Non-pigmented ciliary epithelial cell (primary cell): ENCODE measurements at regions not wholly inside any gene's neighbourhood (a gene's known extent, or its start where the extent isn't known, plus 50 kb on each side); places are given as distances from the start of the nearest gene placed in this dataset.

ENCODE experiments used
- DNase-seq: peaks from one replicate; pipeline ENCODE4 v3.0.0-alpha.2; 2010; ENCODE audit warnings: low read depth

- DNase-seq = no peak
Measured at GRCh38 chr15:95286352-95286880, 1044.1 kb upstream of the NR2F2 start.

- no peak for DNase-seq
Measured at GRCh38 chr15:95287720-95288103, 1042.8 kb upstream of the NR2F2 start.

GRCh38 chr15:95288626-95289025 is 1041.9 kb upstream of the NR2F2 start:
- no peak for DNase-seq

DNA sequence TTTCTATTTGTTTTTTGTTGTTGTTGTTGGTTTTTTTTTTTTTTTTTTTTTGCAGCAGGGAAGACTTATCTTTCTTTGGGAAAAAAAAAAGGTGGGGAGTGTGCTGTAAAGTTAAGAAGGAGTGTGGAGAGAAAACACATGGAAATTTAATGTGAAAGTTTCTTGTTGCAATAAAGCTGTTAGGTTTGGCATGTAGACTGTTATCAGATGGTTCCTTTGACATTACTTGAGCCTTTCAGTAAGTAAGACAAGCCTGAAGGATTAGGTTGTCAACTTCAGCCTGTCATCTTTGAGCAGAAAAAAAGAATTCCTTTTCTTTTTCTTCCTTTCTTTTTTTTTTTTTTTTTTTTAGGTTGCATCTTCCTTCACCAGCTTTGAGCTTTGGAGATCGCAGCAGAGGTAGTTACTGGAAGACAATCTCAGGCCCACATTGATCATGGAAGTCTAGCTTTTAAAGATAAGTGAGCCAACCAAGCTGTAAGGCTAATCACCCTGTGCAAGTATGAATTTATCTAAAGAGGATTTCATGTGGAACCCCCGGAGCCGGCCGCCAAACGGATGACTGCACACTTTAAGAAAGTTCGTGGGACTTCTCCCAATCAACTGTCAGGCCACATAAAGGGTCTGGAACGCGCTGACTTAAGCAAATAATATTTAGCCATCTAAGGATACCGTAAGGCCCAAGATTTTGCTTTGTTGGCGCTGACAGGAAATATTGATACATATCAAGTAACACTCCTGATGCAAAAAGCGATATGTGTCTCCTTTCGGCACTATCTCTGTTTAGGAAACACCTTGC is 1040.1 kb upstream of the NR2F2 start:
- no peak for DNase-seq

DNA sequence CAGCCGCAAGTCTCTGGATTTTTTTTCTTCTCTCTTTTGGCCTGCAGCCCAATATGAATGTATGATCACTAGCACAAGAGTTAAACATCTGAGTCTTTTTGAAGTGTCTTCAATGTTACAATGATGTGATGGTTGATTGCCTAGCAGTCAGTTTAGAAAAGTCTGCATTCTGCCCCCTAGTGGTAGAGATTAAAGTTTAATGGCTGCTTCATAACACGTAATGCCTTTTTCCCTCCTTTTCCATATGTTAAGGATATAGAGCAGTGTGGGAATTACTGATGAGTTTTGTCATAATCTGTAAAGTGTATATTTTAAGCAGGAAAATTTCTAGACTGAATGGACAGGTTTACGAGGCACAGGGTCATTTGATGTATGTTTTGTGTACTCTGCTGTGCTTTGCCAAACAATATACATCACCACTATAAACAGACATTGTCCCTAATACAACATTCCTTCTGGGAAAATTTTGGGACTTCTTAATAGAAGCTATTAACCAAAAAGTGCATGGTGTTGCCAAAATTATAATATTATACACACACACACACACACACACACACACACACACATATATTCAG is 1038.5 kb upstream of the NR2F2 start:
- DNase-seq = peak; percentile 14

DNA sequence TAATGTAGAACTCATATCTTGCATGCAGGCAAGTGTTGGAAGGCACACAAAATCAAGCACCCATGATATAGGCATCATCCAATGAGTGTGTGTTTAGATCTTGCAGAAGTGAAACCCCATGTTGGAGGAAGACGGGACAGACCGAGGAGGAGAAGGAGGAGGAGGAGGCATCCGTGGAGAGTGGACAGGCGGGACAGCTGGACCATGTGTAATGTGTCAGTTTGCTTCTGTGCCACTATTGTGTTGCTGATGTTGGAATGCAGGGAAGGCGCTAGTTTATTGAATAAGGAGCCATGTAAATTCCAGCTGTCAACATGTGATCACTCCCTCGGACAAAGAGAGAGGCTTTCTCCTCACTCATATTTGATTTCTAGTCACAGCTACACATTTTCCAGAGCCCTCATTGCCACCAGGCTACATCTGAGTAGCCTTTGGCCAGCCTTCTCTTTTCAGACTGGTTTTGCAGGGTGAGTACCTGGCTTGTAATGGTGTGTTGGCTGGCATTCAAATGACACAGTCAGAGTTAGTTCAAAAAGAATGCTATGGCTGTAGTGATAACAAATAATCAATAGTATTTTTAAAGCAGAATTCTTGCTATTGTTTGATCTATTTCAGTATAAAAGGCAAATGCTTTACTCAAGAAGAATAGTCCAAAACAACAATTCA is 1037.6 kb upstream of the NR2F2 start:
- no peak for DNase-seq

DNA sequence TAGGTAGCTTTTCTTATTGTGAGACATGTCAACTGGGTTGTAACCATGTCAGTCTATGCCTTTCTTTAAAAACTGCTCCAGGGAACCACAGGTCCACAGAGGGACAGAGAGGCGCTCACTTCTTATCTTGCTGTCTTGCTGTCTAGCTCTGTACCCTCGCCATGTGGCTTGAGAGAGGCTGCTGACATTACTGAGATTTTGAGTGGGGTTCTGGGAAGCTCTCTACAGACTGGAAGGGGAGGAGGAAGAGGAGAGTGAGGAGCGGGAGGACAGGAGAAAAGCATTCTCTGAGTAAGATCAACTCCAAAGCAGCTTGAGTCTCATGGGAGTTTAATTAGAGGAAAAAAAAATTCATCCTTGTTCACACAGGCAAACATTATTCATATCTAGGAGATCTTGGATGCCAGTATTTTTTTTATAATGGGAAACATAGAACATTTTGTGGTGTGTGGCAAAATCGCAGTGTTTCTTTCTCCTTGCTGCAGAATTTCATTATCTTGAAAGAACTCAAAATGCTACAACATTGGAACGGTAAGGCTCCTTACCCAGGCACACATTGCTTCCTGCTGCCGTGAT is 1037.0 kb upstream of the NR2F2 start:
- no peak for DNase-seq

- DNase-seq = no peak
Measured at GRCh38 chr15:95295363-95295762, 1035.1 kb upstream of the NR2F2 start.

- no peak for DNase-seq
Measured at GRCh38 chr15:95295896-95296625, 1034.4 kb upstream of the NR2F2 start.

- DNase-seq = no peak
Measured at GRCh38 chr15:95296643-95297042, 1033.9 kb upstream of the NR2F2 start.

- DNase-seq = no peak
Measured at GRCh38 chr15:95298729-95299128, 1031.8 kb upstream of the NR2F2 start.

DNA sequence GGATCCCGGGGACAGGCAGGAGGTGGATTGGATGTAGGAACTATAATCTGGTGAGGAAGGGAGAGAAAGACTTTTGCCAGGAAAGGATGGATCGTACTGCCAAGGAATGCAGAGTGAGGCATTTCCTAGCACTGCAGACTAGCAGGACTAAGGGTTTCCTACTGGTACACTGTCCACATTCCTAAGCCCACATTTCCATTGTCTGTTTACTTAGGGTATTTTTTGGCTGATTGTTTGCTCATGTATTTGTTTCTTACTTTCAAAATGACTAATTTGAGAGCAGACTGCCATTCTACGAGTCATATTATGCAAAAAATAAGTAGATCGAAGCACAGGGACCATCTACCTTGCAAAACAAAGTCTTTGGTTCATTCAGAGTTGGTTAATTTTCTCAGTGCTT is 1029.5 kb upstream of the NR2F2 start:
- DNase-seq = no peak

GRCh38 chr15:95302206-95302605 is 1028.3 kb upstream of the NR2F2 start:
- DNase-seq = no peak

DNA sequence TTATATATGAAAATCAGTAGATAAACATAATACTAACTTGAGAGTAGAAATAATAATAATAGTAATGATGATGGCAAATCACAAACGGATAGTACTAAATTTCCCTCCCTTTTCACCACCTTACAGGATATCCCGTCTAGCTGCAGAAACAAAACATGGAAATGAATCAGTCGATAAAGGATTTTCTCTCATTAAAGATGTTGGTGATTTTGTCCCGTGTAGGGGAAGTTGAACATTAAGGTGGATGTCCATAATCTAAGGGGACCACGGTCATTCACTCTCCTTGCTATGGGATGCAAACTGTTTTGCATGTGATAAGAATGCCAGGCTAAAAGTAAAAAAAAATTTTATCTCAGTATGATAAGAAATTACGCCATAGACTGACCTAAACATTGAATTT is 1027.7 kb upstream of the NR2F2 start:
- no peak for DNase-seq

DNA sequence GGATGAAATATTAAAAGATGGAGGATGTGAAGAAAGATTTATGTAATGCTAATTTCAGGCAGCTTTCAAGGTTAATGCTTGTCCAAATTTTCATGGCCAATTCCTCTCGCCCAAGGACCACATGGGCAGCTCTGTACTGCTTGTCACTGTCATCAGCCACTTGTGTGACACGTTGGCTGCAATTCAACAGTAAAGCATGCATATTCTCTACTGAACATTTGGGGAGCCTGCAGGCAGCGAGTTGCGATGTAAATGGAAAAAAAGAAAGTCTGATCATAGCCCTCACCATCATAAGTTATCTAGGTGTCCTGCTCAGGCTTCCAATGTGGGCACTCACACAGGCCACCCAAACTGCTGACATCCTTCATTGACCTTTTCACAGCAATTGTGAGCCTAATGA is 1026.8 kb upstream of the NR2F2 start:
- DNase-seq = no peak

- no peak for DNase-seq
Measured at GRCh38 chr15:95304151-95304946, 1026.2 kb upstream of the NR2F2 start.

- DNase-seq = no peak
Measured at GRCh38 chr15:95304947-95305400, 1025.5 kb upstream of the NR2F2 start.

DNA sequence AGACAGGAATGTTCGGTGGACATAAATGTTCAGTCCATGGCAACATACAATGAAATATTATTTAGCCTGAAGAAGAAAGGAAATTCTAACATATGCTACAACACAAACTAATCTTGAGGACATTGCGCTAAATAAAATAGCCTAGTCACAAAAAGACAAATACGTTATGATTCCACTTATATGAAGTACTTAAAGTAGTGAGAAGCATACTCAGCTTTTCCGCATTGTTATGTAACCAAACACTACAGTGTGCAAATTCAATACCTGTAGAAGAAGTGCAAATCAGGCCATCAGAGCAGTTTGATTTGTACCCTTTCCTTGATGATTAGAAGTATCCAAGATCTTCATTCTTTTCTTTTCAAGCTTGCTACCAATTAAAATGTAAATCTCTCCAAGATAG is 1023.4 kb upstream of the NR2F2 start:
- DNase-seq = no peak

- DNase-seq = no peak
Measured at GRCh38 chr15:95319242-95319641, 1011.3 kb upstream of the NR2F2 start.

DNA sequence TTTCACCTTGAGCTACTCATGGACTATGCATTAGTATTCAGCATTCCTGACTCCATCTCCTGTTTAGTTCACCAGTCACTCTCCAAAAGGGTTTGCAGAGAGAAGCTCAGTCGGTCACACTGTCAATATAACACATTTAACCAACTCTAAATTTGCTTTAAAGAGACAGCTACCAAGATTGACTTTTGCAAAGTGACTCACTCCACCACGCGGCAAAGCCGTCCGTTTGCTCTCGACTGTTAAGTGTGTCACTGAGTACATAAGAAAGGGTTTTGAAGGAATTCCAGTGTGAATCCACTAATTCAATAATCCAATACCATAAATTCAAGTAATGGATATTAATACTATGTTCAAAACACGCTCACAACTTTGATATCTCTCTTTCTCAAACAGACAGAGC is 1006.7 kb upstream of the NR2F2 start:
- DNase-seq = no peak

- DNase-seq = no peak
Measured at GRCh38 chr15:95324656-95325055, 1005.8 kb upstream of the NR2F2 start.
